DND-41 (cell line): ENCODE measurements at regions not wholly inside any gene's neighbourhood (a gene's known extent, or its start where the extent isn't known, plus 50 kb on each side); places are given as distances from the start of the nearest gene placed in this dataset.
"Not testable (repeated sequence)": the region's sequence is repeated elsewhere in the genome, so short reads cannot be mapped to it uniquely, and the experiment has no call there.

Experiments used
- ATAC-seq: fragments of 200-7000 bp; cut with Tn5 transposase; 3 replicates; pipeline ENCODE4 v1.9.1; 2021; ENCODE audit warnings: low read depth; ENCODE audit not compliant: insufficient read depth
- DNase-seq: peaks from one replicate; pipeline ENCODE4 v3.0.0-alpha.2; 2020
- H2AFZ ChIP-seq: 2 replicates; pipeline ENCODE4 v1.6.0; 2012; ENCODE audit warnings: low read depth, low read length
- H3K27ac ChIP-seq: 2 replicates; pipeline ENCODE4 v1.5.1; 2012; ENCODE audit warnings: low read length, inconsistent platforms
- H3K27me3 ChIP-seq: fragments of 200-600 bp; sonication (generic); 2 replicates; pipeline ENCODE4 v1.6.0; 2012; ENCODE audit warnings: low read length, mild to moderate bottlenecking, inconsistent platforms; ENCODE audit not compliant: insufficient read depth, poor library complexity
- H3K36me3 ChIP-seq: 2 replicates; pipeline ENCODE4 v1.5.1; 2012; ENCODE audit warnings: low read length, inconsistent platforms; ENCODE audit not compliant: insufficient read depth
- H3K4me1 ChIP-seq: 2 replicates; pipeline ENCODE4 v1.5.1; 2012; ENCODE audit warnings: mild to moderate bottlenecking, low read length; ENCODE audit not compliant: insufficient read depth
- H3K4me2 ChIP-seq: 2 replicates; pipeline ENCODE4 v1.6.0; 2012; ENCODE audit warnings: mild to moderate bottlenecking, moderate library complexity, low read length, inconsistent platforms; ENCODE audit not compliant: insufficient read depth
- H3K4me3 ChIP-seq, 2 experiments: fragments of 200-600 bp in 1 of 2; shearing (Covaris generic) in 1 of 2; 2 replicates each; pipeline ENCODE4 v1.5.1; 2012 to 2016; ENCODE audit warnings: inconsistent platforms in 2 of 2, low read length in 2 of 2, mild to moderate bottlenecking in 2 of 2, low read depth in 1 of 2, moderate library complexity in 1 of 2
- H3K79me2 ChIP-seq: 2 replicates; pipeline ENCODE4 v1.6.0; 2012; ENCODE audit warnings: low read length, inconsistent platforms; ENCODE audit not compliant: insufficient read depth
- H3K9ac ChIP-seq: 2 replicates; pipeline ENCODE4 v1.6.0; 2012; ENCODE audit warnings: low read depth, mild to moderate bottlenecking, inconsistent platforms, low read length, moderate library complexity
- H3K9me3 ChIP-seq: 2 replicates; pipeline ENCODE4 v1.5.1; 2012; ENCODE audit warnings: low read length, moderate library complexity, mild to moderate bottlenecking, inconsistent platforms; ENCODE audit not compliant: insufficient read depth, severe bottlenecking
- H4K20me1 ChIP-seq: 2 replicates; pipeline ENCODE4 v1.6.0; 2012; ENCODE audit warnings: low read length; ENCODE audit not compliant: insufficient read depth
- CTCF ChIP-seq: IDR thresholded peaks from 2 replicates; pipeline ENCODE4 v1.5.1; 2012; ENCODE audit warnings: borderline replicate concordance, low read length, moderate library complexity, mild to moderate bottlenecking; ENCODE audit not compliant: poor library complexity, severe bottlenecking; ENCODE audit errors: extremely low read depth
- EZH2 ChIP-seq: IDR thresholded peaks from 3 replicates; pipeline ENCODE4 v1.6.1; 2012; ENCODE audit warnings: borderline replicate concordance, low read depth, mild to moderate bottlenecking, moderate library complexity, low read length, inconsistent platforms; ENCODE audit not compliant: severe bottlenecking

GRCh38 chr6:14386263-14386662 lies 268.7 kb downstream of the CD83 start:
- H3K9me3 ChIP-seq = no peaks in the 10 kb centered on the region
- H3K9ac ChIP-seq = peak overlapping the region; percentile 5; the same call in 1 of the 2 replicates
- H3K27me3 ChIP-seq = no peaks in the 10 kb centered on the region
- ATAC-seq (no peak), DNase-seq (no peak)
- no peaks in the 10 kb centered on the region for H3K36me3 ChIP-seq
- H4K20me1 ChIP-seq = no peaks in the 10 kb centered on the region
- peak overlapping the region; percentile 77 for H3K27ac ChIP-seq
- H2AFZ ChIP-seq = peak overlapping the region; percentile 23; the same call in 1 of the 2 replicates
- H3K4me2 ChIP-seq = no peak overlapping the region
- TF ChIP-seq EZH2 (no peak), CTCF (peak; percentile 12)
- H3K4me1 ChIP-seq = peaks cover 52% of the 10 kb centered on the region
- H3K79me2 ChIP-seq = no peaks in the 10 kb centered on the region
- no peak overlapping the region for H3K4me3 ChIP-seq

GRCh38 chr6:14386668-14387067 lies 269.1 kb downstream of the CD83 start:
- Histone ChIP-seq H2AFZ (peak overlapping the region; percentile 29; the same call in 1 of the 2 replicates), H3K4me1 (peaks cover 48% of the 10 kb centered on the region), H3K36me3 (no peaks in the 10 kb centered on the region), H3K27ac (peak overlapping the region; percentile 77), H3K9ac (peak overlapping the region; percentile 5; the same call in 1 of the 2 replicates), H4K20me1 (no peaks in the 10 kb centered on the region), H3K4me3 (no peak overlapping the region), H3K4me2 (no peak overlapping the region), H3K79me2 (no peaks in the 10 kb centered on the region), H3K9me3 (no peaks in the 10 kb centered on the region), H3K27me3 (no peaks in the 10 kb centered on the region)
- ATAC-seq = no peak
- no peak for TF ChIP-seq CTCF
- DNase-seq = peak; percentile 36

- Histone ChIP-seq H3K36me3 (no peaks in the 10 kb centered on the region), H3K4me2 (no peak overlapping the region), H4K20me1 (no peaks in the 10 kb centered on the region), H3K79me2 (no peaks in the 10 kb centered on the region), H3K9ac (no peak overlapping the region), H2AFZ (no peak overlapping the region), H3K27me3 (no peaks in the 10 kb centered on the region), H3K4me3 (no peak overlapping the region), H3K4me1 (peaks cover 31% of the 10 kb centered on the region), H3K27ac (no peak overlapping the region), H3K9me3 (no peaks in the 10 kb centered on the region)
- ATAC-seq (no peak), DNase-seq (no peak)
- TF ChIP-seq CTCF = no peak
- TF ChIP-seq EZH2 = no peak
Observed at GRCh38 chr6:14388371-14388770, 270.8 kb downstream of the CD83 start.

GRCh38 chr6:14389776-14390175 lies 272.2 kb downstream of the CD83 start:
- H3K4me1 ChIP-seq = peaks cover 21% of the 10 kb centered on the region
- not testable (repeated sequence) for H3K9ac ChIP-seq, H3K9me3 ChIP-seq, H3K36me3 ChIP-seq, H3K4me2 ChIP-seq, H4K20me1 ChIP-seq, H3K79me2 ChIP-seq, ATAC-seq, H3K4me3 ChIP-seq, H2AFZ ChIP-seq, H3K27me3 ChIP-seq, H3K27ac ChIP-seq, DNase-seq
